ENCODE measurements at regions not wholly inside any gene's neighbourhood (a gene's known extent, or its start where the extent isn't known, plus 50 kb on each side); places are given as distances from the start of the nearest gene placed in this dataset.

DNA sequence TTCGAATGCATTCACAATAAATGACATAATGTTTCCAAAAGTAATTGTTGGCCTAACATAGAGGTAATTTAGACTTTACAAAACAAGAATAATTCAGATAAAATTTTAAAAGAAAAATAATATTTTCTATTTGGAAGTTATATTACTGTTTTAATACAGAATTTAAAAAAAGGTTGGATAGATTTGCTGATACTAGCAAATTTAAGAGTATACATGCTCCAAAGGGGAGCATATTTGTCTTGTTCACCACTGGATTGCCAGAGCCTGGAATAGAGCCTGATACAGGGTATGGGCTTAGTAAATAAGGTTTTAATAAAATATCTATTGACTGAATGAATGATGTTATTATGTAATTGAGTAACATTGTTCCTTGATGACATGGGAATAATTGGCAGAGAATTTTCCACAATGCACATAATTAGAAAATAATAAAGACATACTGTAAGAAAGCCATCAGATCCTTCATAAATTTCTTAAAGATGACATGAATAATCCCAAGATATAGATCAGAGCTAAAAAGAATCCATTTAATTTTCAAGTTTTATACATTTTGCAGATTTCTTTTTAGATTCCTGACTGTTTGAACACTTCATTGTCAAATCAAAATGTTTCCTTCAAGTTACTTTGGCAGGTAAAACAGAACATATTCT, 305.3 kb downstream of the SLC6A15 start:
- Histone ChIP-seq H3K4me3 (ENCODE audit: low read depth, low read length) (no peak overlapping the region), H3K4me1 (ENCODE audit: control insufficient read depth, insufficient read depth, low read length) (no peaks in the 10 kb centered on the region), H3K27ac (ENCODE audit: extremely low read depth, low read depth, low read length) (no peak overlapping the region), H3K9me3 (ENCODE audit: control insufficient read depth, insufficient read depth, low read depth, low read length) (no peaks in the 10 kb centered on the region), H3K36me3 (ENCODE audit: control insufficient read depth in 2 of 2, insufficient read depth in 1 of 2, low read length in 2 of 2) (no peaks in the 10 kb centered on the region)
- POLR2A ChIA-PET = no interaction called here
- CTCF ChIA-PET = no interaction called here
- TF ChIP-seq ZNF529 (tag by site-specific recombination; IDR thresholded peaks at IDR 0.05; ENCODE audit: insufficient replicate concordance) (no peak), ZNF292 (tag by site-specific recombination; IDR thresholded peaks at IDR 0.05; ENCODE audit: borderline replicate concordance, low read depth) (no peak), ZNF311 (tag by site-specific recombination; IDR thresholded peaks at IDR 0.05; ENCODE audit: borderline replicate concordance) (no peak), ZNF561 (tag by site-specific recombination; IDR thresholded peaks at IDR 0.05; ENCODE audit: borderline replicate concordance) (no peak), ZNF157 (tag by site-specific recombination; IDR thresholded peaks at IDR 0.05) (no peak), EGR2 (tag by site-specific recombination; IDR thresholded peaks at IDR 0.05; ENCODE audit: low read depth) (no peak), KLF7 (tag by site-specific recombination; IDR thresholded peaks at IDR 0.05; ENCODE audit: borderline replicate concordance) (no peak), ZNF621 (tag by site-specific recombination; IDR thresholded peaks at IDR 0.05) (no peak), ZNF341 (tag by site-specific recombination; IDR thresholded peaks at IDR 0.05; ENCODE audit: low read depth) (no peak), ZBTB20 (tag by site-specific recombination; IDR thresholded peaks at IDR 0.05) (no peak)
- TF ChIP-seq, protein P1, sequence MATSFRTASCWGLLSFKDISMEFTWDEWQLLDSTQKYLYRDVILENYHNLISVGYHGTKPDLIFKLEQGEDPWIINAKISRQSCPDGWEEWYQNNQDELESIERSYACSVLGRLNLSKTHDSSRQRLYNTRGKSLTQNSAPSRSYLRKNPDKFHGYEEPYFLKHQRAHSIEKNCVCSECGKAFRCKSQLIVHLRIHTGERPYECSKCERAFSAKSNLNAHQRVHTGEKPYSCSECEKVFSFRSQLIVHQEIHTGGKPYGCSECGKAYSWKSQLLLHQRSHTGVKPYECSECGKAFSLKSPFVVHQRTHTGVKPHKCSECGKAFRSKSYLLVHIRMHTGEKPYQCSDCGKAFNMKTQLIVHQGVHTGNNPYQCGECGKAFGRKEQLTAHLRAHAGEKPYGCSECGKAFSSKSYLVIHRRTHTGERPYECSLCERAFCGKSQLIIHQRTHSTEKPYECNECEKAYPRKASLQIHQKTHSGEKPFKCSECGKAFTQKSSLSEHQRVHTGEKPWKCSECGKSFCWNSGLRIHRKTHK (tag by site-specific recombination; IDR thresholded peaks at IDR 0.05) = no peak

DNA sequence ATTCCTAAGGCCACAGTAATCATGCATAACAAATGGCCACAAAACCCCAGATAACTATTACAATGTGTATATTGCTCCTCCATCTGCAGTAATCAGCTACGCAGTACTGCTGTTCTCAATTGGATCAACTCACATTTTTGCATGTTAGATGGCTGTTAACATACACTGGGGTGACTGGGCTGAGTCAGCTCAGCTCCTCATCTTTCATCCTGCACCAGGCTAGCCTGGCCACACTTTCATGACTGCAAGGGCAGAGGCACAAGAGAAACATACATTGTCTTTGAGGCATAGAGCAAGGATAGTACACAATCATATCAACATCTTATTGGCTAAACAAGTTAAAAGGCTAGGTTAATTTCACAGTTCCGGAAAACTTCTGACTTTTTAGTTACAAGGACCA, 306.6 kb downstream of the SLC6A15 start:
- H3K27ac ChIP-seq (ENCODE audit: extremely low read depth, low read depth, low read length) = no peak overlapping the region
- H3K36me3 ChIP-seq (ENCODE audit: control insufficient read depth in 2 of 2, insufficient read depth in 1 of 2, low read length in 2 of 2) = no peaks in the 10 kb centered on the region
- H3K4me3 ChIP-seq (ENCODE audit: low read depth, low read length) = no peak overlapping the region
- TF ChIP-seq, protein P2, sequence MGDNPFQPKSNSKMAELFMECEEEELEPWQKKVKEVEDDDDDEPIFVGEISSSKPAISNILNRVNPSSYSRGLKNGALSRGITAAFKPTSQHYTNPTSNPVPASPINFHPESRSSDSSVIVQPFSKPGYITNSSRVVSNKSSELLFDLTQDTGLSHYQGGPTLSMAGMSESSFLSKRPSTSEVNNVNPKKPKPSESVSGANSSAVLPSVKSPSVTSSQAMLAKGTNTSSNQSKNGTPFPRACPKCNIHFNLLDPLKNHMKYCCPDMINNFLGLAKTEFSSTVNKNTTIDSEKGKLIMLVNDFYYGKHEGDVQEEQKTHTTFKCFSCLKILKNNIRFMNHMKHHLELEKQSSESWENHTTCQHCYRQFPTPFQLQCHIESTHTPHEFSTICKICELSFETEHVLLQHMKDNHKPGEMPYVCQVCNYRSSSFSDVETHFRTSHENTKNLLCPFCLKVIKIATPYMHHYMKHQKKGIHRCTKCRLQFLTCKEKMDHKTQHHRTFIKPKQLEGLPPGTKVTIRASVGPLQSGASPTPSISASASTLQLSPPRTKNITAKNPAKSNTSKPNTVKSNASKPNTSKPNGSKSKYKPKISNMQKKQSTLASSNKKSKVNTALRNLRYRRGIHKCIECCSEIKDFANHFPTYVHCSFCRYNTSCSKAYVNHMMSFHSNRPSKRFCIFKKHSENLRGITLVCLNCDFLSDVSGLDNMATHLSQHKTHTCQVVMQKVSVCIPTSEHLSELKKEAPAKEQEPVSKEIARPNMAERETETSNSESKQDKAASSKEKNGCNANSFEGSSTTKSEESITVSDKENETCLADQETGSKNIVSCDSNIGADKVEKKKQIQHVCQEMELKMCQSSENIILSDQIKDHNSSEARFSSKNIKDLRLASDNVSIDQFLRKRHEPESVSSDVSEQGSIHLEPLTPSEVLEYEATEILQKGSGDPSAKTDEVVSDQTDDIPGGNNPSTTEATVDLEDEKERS (tag by site-specific recombination; IDR thresholded peaks at IDR 0.05) = no peak
- TF ChIP-seq SP2 (tag by site-specific recombination; IDR thresholded peaks at IDR 0.05) (no peak), ZIC2 (tag by site-specific recombination; IDR thresholded peaks at IDR 0.05) (no peak), TCF7L2 (IDR thresholded peaks at IDR 0.05; ENCODE audit: borderline replicate concordance, low read depth, low read length) (no peak), ZBTB17 (tag by site-specific recombination; IDR thresholded peaks at IDR 0.05) (no peak), ZNF302 (tag by site-specific recombination; IDR thresholded peaks at IDR 0.05; ENCODE audit: low read depth) (no peak), ZNF707 (tag by site-specific recombination; IDR thresholded peaks at IDR 0.05) (no peak), ZNF701 (tag by site-specific recombination; IDR thresholded peaks at IDR 0.05) (no peak), ZFP41 (tag by site-specific recombination; IDR thresholded peaks at IDR 0.05; ENCODE audit: borderline replicate concordance) (no peak), GFI1B (tag by site-specific recombination; IDR thresholded peaks at IDR 0.05) (no peak), ZNF585B (tag by site-specific recombination; IDR thresholded peaks at IDR 0.05) (no peak), ZNF596 (tag by site-specific recombination; IDR thresholded peaks at IDR 0.05) (no peak), ZNF76 (tag by site-specific recombination; IDR thresholded peaks at IDR 0.05; ENCODE audit: borderline replicate concordance, low read depth) (no peak), ZNF121 (tag by site-specific recombination; IDR thresholded peaks at IDR 0.05) (no peak), ZNF426 (tag by site-specific recombination; IDR thresholded peaks at IDR 0.05) (no peak)
- TF ChIP-seq, protein P3, sequence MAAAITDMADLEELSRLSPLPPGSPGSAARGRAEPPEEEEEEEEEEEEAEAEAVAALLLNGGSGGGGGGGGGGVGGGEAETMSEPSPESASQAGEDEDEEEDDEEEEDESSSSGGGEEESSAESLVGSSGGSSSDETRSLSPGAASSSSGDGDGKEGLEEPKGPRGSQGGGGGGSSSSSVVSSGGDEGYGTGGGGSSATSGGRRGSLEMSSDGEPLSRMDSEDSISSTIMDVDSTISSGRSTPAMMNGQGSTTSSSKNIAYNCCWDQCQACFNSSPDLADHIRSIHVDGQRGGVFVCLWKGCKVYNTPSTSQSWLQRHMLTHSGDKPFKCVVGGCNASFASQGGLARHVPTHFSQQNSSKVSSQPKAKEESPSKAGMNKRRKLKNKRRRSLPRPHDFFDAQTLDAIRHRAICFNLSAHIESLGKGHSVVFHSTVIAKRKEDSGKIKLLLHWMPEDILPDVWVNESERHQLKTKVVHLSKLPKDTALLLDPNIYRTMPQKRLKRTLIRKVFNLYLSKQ (tag by site-specific recombination; IDR thresholded peaks at IDR 0.05; ENCODE audit: borderline replicate concordance) = no peak
- TF ChIP-seq, protein P4, sequence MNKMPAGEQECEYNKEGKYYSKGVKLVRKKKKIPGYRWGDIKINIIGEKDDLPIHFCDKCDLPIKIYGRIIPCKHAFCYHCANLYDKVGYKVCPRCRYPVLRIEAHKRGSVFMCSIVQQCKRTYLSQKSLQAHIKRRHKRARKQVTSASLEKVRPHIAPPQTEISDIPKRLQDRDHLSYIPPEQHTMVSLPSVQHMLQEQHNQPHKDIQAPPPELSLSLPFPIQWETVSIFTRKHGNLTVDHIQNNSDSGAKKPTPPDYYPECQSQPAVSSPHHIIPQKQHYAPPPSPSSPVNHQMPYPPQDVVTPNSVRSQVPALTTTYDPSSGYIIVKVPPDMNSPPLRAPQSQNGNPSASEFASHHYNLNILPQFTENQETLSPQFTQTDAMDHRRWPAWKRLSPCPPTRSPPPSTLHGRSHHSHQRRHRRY (tag by site-specific recombination; IDR thresholded peaks at IDR 0.05) = no peak
- no peaks in the 10 kb centered on the region for H3K9me3 ChIP-seq (ENCODE audit: control insufficient read depth, insufficient read depth, low read depth, low read length)
- peaks cover 3% of the 10 kb centered on the region; the same call in 1 of the 2 replicates for H3K4me1 ChIP-seq (ENCODE audit: control insufficient read depth, insufficient read depth, low read length)
- ChIA-PET CTCF (no interaction called here), POLR2A (no interaction called here)
